Activated B cell treated with CpG ODN at 0.5 μM for 24 hours (primary cell): ENCODE measurements at regions not wholly inside any gene's neighbourhood (a gene's known extent, or its start where the extent isn't known, plus 50 kb on each side); places are given as distances from the start of the nearest gene placed in this dataset.

Experiments
- ATAC-seq: fragments of 200-7000 bp; cut with Tn5 transposase; one replicate; pipeline ENCODE4 v1.10.0; 2021; ENCODE audit warnings: low read depth, mild to moderate bottlenecking, moderate library complexity
- CTCF ChIA-PET: fragments of 350-600 bp; sonication (Branson Sonifier 250); formaldehyde crosslinking; loops from one replicate; lab custom pipeline; 2021; ENCODE audit warnings: antibody characterized with exemption; lab: Charles Lee
- POLR2A ChIA-PET: fragments of 350-600 bp; sonication (Branson Sonifier 250); formaldehyde crosslinking; loops from one replicate; lab custom pipeline; 2021; ENCODE audit warnings: antibody characterized with exemption; lab: Charles Lee
- DNase-seq: peaks from one replicate; pipeline ENCODE4 v3.0.0; 2022
- H3K27ac Mint-ChIP-seq: one replicate; pipeline ENCODE4 v1.8.0; 2020; ENCODE audit warnings: mixed read lengths
- H3K27me3 Mint-ChIP-seq: one replicate; pipeline ENCODE4 v1.8.0; 2021; ENCODE audit warnings: mixed read lengths
- H3K36me3 Mint-ChIP-seq: one replicate; pipeline ENCODE4 v1.8.0; 2021; ENCODE audit warnings: low read depth, mixed read lengths
- H3K4me1 Mint-ChIP-seq: one replicate; pipeline ENCODE4 v1.8.0; 2021; ENCODE audit warnings: mixed read lengths
- H3K4me3 Mint-ChIP-seq: one replicate; pipeline ENCODE4 v1.8.0; 2020; ENCODE audit warnings: mild to moderate bottlenecking, mixed read lengths
- H3K9me3 Mint-ChIP-seq: one replicate; pipeline ENCODE4 v1.8.0; 2020; ENCODE audit warnings: mixed read lengths
- intact Hi-C: fragments of 100-400 bp; cut with micrococcal nuclease; formaldehyde crosslinking; loops from one replicate; pipeline ENCODE4 v1.15.1; 2024
- TF ChIP-seq, protein P1 (sequence below): fragments of 200-600 bp; IDR thresholded peaks from one replicate; pipeline ENCODE4 v1.8.0; 2022; ENCODE audit warnings: antibody characterized with exemption, mild to moderate bottlenecking

DNA sequence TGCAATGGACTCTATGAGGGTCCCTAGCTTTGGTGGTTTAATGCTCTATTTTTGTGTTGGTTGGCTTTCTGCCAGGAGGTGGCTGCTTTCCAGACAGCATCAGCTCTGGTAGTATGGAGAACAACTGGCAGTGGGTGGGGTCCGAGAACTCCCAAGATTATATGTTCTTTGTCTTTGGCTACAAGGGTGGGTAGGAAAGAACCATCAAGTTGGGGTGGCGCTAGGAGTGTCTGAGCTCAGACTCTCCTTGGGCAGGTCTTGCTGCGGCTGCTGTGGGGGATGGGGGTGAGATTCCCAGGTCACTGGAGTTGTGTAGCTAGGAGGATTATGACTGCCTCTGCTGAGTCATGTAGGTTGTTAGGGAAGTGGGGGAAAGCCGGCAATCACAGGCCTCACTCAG lies 976.1 kb upstream of the GYPC start:
- intact Hi-C loops = no loop called here
- no peaks in the 10 kb centered on the region for H3K4me1 Mint-ChIP-seq
- no peak overlapping the region for H3K27ac Mint-ChIP-seq
- H3K27me3 Mint-ChIP-seq = no peaks in the 10 kb centered on the region
- no peak overlapping the region for H3K4me3 Mint-ChIP-seq
- ChIA-PET CTCF (no interaction called here), POLR2A (no interaction called here)
- no peaks in the 10 kb centered on the region for H3K36me3 Mint-ChIP-seq
- no peak for DNase-seq
- no peak for ATAC-seq
- peaks cover 6% of the 10 kb centered on the region for H3K9me3 Mint-ChIP-seq
- TF ChIP-seq, protein P1, sequence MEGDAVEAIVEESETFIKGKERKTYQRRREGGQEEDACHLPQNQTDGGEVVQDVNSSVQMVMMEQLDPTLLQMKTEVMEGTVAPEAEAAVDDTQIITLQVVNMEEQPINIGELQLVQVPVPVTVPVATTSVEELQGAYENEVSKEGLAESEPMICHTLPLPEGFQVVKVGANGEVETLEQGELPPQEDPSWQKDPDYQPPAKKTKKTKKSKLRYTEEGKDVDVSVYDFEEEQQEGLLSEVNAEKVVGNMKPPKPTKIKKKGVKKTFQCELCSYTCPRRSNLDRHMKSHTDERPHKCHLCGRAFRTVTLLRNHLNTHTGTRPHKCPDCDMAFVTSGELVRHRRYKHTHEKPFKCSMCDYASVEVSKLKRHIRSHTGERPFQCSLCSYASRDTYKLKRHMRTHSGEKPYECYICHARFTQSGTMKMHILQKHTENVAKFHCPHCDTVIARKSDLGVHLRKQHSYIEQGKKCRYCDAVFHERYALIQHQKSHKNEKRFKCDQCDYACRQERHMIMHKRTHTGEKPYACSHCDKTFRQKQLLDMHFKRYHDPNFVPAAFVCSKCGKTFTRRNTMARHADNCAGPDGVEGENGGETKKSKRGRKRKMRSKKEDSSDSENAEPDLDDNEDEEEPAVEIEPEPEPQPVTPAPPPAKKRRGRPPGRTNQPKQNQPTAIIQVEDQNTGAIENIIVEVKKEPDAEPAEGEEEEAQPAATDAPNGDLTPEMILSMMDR = no peak

DNA sequence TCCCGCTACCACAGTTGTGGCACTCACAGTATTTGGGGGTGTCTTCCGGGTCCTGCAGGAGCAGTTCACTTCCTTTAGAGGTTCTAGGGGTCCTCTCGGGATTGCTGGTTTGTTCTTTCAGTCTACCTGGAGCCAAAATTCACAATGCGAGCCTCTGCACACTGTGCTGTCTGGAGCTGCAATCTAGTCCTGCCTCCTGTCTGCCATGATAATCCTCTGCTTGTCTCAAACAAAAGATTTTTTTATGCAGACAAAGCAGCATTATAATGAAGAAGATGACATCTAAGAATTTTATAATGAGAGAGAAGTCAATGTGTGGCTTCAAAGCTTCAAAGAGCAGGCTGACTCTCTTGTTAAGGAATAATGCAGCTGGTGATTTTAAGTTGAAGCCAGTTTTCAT lies 975.1 kb upstream of the GYPC start:
- Mint-ChIP-seq H3K36me3 (no peaks in the 10 kb centered on the region), H3K4me3 (no peak overlapping the region), H3K27ac (no peak overlapping the region), H3K4me1 (no peaks in the 10 kb centered on the region), H3K9me3 (peaks cover 2% of the 10 kb centered on the region), H3K27me3 (no peaks in the 10 kb centered on the region)
- intact Hi-C loops = no loop called here
- TF ChIP-seq, protein P1 = no peak
- no peak for ATAC-seq
- POLR2A ChIA-PET = no interaction called here
- CTCF ChIA-PET = no interaction called here
- DNase-seq = no peak

DNA sequence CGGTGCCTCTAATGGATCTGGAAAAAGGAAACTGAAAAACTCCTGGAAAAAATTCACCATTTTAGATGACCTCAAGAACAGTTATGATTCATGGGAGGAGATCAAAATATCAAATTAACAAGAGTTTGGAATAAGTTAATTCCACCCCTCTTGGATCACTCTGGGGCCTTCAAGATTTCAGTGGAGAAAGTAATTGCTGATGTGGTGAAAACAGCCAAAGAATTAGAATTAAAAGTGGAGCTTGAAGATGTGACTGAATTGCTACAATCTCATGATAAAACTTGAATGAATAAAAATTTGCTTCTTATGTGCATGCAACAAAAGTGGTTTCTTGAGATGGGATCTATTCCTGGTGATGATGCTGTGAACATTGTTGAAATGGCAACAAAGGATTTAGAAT lies 974.4 kb upstream of the GYPC start:
- H3K36me3 Mint-ChIP-seq = no peaks in the 10 kb centered on the region
- no peak overlapping the region for H3K27ac Mint-ChIP-seq
- ChIA-PET CTCF (no interaction called here), POLR2A (no interaction called here)
- H3K4me1 Mint-ChIP-seq = no peaks in the 10 kb centered on the region
- TF ChIP-seq, protein P1 = no peak
- no peak overlapping the region for H3K4me3 Mint-ChIP-seq
- ATAC-seq = no peak
- H3K27me3 Mint-ChIP-seq = no peaks in the 10 kb centered on the region
- intact Hi-C loops = no loop called here
- H3K9me3 Mint-ChIP-seq = peaks cover 2% of the 10 kb centered on the region
- no peak for DNase-seq

DNA sequence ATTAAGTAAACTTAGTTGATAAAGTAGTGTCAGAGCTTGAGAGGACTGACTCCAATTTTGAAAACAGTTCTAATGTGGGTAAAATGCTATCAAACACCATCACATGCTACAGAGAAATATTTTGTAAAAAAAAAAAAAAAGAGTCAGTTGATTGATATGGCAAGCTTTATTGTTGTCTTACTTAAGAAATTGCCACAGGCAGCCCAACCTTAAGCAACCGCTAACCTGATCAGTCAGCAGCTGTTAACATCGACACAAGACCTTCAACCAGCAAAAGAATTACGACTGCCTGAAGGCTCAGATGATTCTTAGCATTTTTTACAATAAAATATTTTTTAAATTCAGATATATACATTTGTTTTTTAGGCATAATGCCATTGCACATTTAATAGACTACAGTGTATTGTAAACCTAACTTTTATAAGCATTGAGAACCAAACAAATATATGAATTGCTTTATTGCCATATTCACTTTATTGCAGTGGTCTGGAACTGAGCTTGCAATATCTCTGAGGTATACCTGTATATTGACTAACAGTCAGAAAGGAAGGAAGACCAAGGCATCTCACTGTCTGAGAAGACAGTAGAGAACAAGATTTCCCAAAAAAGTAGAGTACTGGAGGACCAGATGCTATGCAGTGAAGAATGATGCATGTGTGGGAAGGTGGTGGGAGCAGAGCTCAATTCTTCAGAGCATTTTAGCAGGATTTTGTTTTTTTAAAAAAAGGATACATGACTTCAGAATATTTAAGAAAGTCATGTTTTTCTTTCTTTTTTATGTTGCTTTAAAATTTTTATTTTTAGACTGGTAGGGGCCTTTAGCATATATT lies 973.8 kb upstream of the GYPC start:
- H3K36me3 Mint-ChIP-seq = no peaks in the 10 kb centered on the region
- no peak for DNase-seq
- H3K4me1 Mint-ChIP-seq = no peaks in the 10 kb centered on the region
- intact Hi-C loops = no loop called here
- no peaks in the 10 kb centered on the region for H3K27me3 Mint-ChIP-seq
- peaks cover 2% of the 10 kb centered on the region for H3K9me3 Mint-ChIP-seq
- no peak for ATAC-seq
- no peak overlapping the region for H3K27ac Mint-ChIP-seq
- H3K4me3 Mint-ChIP-seq = no peak overlapping the region
- TF ChIP-seq, protein P1 = no peak
- ChIA-PET CTCF (no interaction called here), POLR2A (no interaction called here)

DNA sequence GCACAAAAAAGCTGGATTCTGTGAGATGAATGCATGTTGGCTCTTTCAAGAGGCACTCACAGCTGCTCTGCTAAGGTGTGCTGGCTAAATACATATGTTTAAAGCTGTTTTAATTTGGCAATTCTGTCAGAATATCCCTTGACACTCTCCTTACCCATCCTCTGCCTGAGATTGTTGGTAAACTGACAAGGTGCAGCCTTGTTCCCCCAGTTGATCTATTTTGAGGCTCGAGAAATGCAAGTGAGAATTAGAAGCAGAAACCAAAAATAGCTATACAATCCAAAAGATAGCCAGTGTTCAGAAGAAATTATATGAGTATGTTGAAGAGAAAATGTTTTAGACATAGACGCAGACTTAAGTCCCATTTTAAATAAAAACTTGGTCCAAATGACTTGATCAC lies 971.7 kb upstream of the GYPC start:
- no peaks in the 10 kb centered on the region for H3K27me3 Mint-ChIP-seq
- ATAC-seq (no peak), DNase-seq (no peak)
- ChIA-PET CTCF (no interaction called here), POLR2A (no interaction called here)
- intact Hi-C loops = no loop called here
- TF ChIP-seq, protein P1 = no peak
- no peak overlapping the region for H3K27ac Mint-ChIP-seq
- H3K36me3 Mint-ChIP-seq = no peaks in the 10 kb centered on the region
- H3K9me3 Mint-ChIP-seq = no peaks in the 10 kb centered on the region
- no peaks in the 10 kb centered on the region for H3K4me1 Mint-ChIP-seq
- H3K4me3 Mint-ChIP-seq = no peak overlapping the region
